Thyroid gland (tissue), 4 donors: ENCODE measurements at regions not wholly inside any gene's neighbourhood (a gene's known extent, or its start where the extent isn't known, plus 50 kb on each side); places are given as distances from the start of the nearest gene placed in this dataset.

Experiments used
- POLR2A ChIP-seq, 2 donors: fragments of 450-650 bp; IDR thresholded peaks; one replicate each; pipeline ENCODE4 v1.6.1; 2017; ENCODE audit warnings: antibody characterized with exemption in 2 of 2, mild to moderate bottlenecking in 2 of 2, moderate library complexity in 1 of 2
- TF ChIP-seq, protein P1 (sequence below), 6 experiments: fragments of 200-600 bp in 3 of 6; fragments of 450-650 bp in 3 of 6; sonication (generic) in 3 of 6; IDR thresholded peaks; one replicate each; pipeline ENCODE4 v1.5.1; 2016 to 2019; ENCODE audit warnings: antibody characterized with exemption in 6 of 6, mild to moderate bottlenecking in 2 of 6, inconsistent platforms in 1 of 6, moderate library complexity in 1 of 6

DNA sequence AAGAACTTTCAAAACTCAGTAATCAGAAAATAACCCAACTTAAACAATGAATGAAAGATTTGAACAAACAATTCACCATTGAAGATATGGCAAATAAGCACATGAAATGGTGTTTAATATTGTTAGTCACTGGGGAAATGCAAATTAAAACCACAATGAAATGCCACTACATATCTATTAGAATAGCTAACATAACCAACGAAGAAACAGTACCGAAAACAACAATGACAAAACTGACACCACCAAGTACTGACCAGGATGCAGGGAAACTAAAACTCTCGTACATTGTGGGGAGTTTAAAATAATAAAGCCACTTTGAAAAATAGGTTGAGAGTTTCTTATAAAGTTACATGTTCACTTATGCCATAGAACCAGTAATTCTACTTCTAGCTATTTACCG is 69.1 kb downstream of the KBTBD8 start:
- TF ChIP-seq, protein P1, sequence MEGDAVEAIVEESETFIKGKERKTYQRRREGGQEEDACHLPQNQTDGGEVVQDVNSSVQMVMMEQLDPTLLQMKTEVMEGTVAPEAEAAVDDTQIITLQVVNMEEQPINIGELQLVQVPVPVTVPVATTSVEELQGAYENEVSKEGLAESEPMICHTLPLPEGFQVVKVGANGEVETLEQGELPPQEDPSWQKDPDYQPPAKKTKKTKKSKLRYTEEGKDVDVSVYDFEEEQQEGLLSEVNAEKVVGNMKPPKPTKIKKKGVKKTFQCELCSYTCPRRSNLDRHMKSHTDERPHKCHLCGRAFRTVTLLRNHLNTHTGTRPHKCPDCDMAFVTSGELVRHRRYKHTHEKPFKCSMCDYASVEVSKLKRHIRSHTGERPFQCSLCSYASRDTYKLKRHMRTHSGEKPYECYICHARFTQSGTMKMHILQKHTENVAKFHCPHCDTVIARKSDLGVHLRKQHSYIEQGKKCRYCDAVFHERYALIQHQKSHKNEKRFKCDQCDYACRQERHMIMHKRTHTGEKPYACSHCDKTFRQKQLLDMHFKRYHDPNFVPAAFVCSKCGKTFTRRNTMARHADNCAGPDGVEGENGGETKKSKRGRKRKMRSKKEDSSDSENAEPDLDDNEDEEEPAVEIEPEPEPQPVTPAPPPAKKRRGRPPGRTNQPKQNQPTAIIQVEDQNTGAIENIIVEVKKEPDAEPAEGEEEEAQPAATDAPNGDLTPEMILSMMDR (IDR thresholded peaks at IDR 0.05): no peak
- TF ChIP-seq POLR2A (IDR thresholded peaks at IDR 0.05): no peak
